Smooth muscle cell (in vitro differentiated cells): ENCODE measurements at regions not wholly inside any gene's neighbourhood (a gene's known extent, or its start where the extent isn't known, plus 50 kb on each side); places are given as distances from the start of the nearest gene placed in this dataset.
A peak's percentile ranks its signal among the peaks of the same experiment; 100 is the strongest.

Source experiments
- DNase-seq: peaks from one replicate; lab custom pipeline; 2025; ENCODE audit not compliant: unreplicated experiment; lab: John Stamatoyannopoulos, UW
- H2AFZ ChIP-seq: fragments of 200-600 bp; sonication (generic); 2 replicates; pipeline ENCODE4 v1.6.0; 2016; ENCODE audit warnings: antibody characterized with exemption, low read depth, mild to moderate bottlenecking
- H3F3A ChIP-seq: fragments of 200-600 bp; sonication (generic); 2 replicates; pipeline ENCODE4 v1.6.0; 2017; ENCODE audit warnings: antibody characterized with exemption, low read depth
- H3K27ac ChIP-seq: fragments of 200-600 bp; sonication (generic); 2 replicates; pipeline ENCODE4 v1.5.1; 2016; ENCODE audit warnings: low read depth, mild to moderate bottlenecking
- H3K27me3 ChIP-seq: fragments of 200-600 bp; sonication (generic); 2 replicates; pipeline ENCODE4 v1.6.1; 2016; ENCODE audit warnings: low read depth, mild to moderate bottlenecking
- H3K36me3 ChIP-seq: fragments of 200-600 bp; sonication (generic); 2 replicates; pipeline ENCODE4 v1.5.1; 2016; ENCODE audit warnings: low read depth
- H3K4me1 ChIP-seq: fragments of 200-600 bp; sonication (generic); 2 replicates; pipeline ENCODE4 v1.5.1; 2016; ENCODE audit warnings: low read depth
- H3K4me2 ChIP-seq: fragments of 200-600 bp; sonication (generic); 2 replicates; pipeline ENCODE4 v1.6.0; 2016; ENCODE audit warnings: mild to moderate bottlenecking
- H3K4me3 ChIP-seq: fragments of 200-600 bp; sonication (generic); 2 replicates; pipeline ENCODE4 v1.5.1; 2016; ENCODE audit warnings: mild to moderate bottlenecking
- H3K79me2 ChIP-seq: fragments of 200-600 bp; sonication (generic); 2 replicates; pipeline ENCODE4 v1.6.0; 2016; ENCODE audit warnings: low read depth, mild to moderate bottlenecking
- H3K9ac ChIP-seq: fragments of 200-600 bp; sonication (generic); 2 replicates; pipeline ENCODE4 v1.6.0; 2016; ENCODE audit warnings: low read depth
- H3K9me3 ChIP-seq: fragments of 200-600 bp; sonication (generic); replicated peaks from 2 replicates; pipeline ENCODE4 v1.5.1; 2016; ENCODE audit warnings: low read depth
- H4K20me1 ChIP-seq: fragments of 200-600 bp; sonication (generic); 2 replicates; pipeline ENCODE4 v1.6.0; 2016; ENCODE audit warnings: low read depth
- CTCF ChIP-seq: fragments of 200-600 bp; sonication (generic); IDR thresholded peaks from 2 replicates; pipeline ENCODE4 v1.5.1; 2017; ENCODE audit warnings: borderline replicate concordance, mild to moderate bottlenecking, antibody characterized with exemption; ENCODE audit not compliant: insufficient read depth, poor library complexity, severe bottlenecking
- WGBS: methylation state at CpG from one replicate; pipeline ENCODE4 v1.1.7; 2016; ENCODE audit warnings: low lambda C conversion rate; 5-methylcytosine and 5-hydroxymethylcytosine counted together

- Histone ChIP-seq H3K4me2 (peak overlapping the region; percentile 67), H3K4me3 (no peak overlapping the region), H3K36me3 (no peaks in the 10 kb centered on the region), H4K20me1 (no peaks in the 10 kb centered on the region), H2AFZ (no peak overlapping the region), H3K9ac (no peak overlapping the region), H3K9me3 (no peaks in the 10 kb centered on the region), H3F3A (peaks cover 7% of the 10 kb centered on the region), H3K79me2 (no peaks in the 10 kb centered on the region), H3K4me1 (no peaks in the 10 kb centered on the region), H3K27ac (peak overlapping the region; percentile 82), H3K27me3 (no peaks in the 10 kb centered on the region)
- no peak for DNase-seq
- WGBS = 91% methylated on average over 1 of the region's 1 CpG
- TF ChIP-seq CTCF = no peak
Observed at GRCh38 chr12:27907766-27908165, 64.8 kb downstream of the PTHLH start.

- no peak for DNase-seq
- no peaks in the 10 kb centered on the region for H3K27me3 ChIP-seq
- no peaks in the 10 kb centered on the region for H4K20me1 ChIP-seq
- H3K9me3 ChIP-seq = no peaks in the 10 kb centered on the region
- H3K36me3 ChIP-seq = no peaks in the 10 kb centered on the region
- H3K4me1 ChIP-seq = no peaks in the 10 kb centered on the region
- WGBS = 84% methylated on average over 3 of the region's 3 CpGs
- H3F3A ChIP-seq = peaks cover 7% of the 10 kb centered on the region
- H3K9ac ChIP-seq = peak overlapping the region; percentile 27
- peak overlapping the region; percentile 67 for H3K4me2 ChIP-seq
- H3K4me3 ChIP-seq = no peak overlapping the region
- H2AFZ ChIP-seq = peak overlapping the region; percentile 4
- peak overlapping the region; percentile 82 for H3K27ac ChIP-seq
- TF ChIP-seq CTCF = no peak
- no peaks in the 10 kb centered on the region for H3K79me2 ChIP-seq
Observed at GRCh38 chr12:27906658-27907473, 65.7 kb downstream of the PTHLH start.

- H3K79me2 ChIP-seq = no peaks in the 10 kb centered on the region
- H3K4me2 ChIP-seq = no peak overlapping the region
- no peaks in the 10 kb centered on the region for H3K36me3 ChIP-seq
- no peaks in the 10 kb centered on the region for H3K27me3 ChIP-seq
- TF ChIP-seq CTCF = no peak
- H3K4me1 ChIP-seq = no peaks in the 10 kb centered on the region
- no peak overlapping the region for H3K4me3 ChIP-seq
- no peaks in the 10 kb centered on the region for H4K20me1 ChIP-seq
- H3K9me3 ChIP-seq = no peaks in the 10 kb centered on the region
- H3F3A ChIP-seq = peaks cover 7% of the 10 kb centered on the region
- H3K27ac ChIP-seq = peak overlapping the region; percentile 82
- WGBS = 24% methylated on average over 3 of the region's 3 CpGs
- DNase-seq = no peak
- peak overlapping the region; percentile 27 for H3K9ac ChIP-seq
- H2AFZ ChIP-seq = peak overlapping the region; percentile 4
Observed at GRCh38 chr12:27906127-27906500, 66.4 kb downstream of the PTHLH start.
